IPS DF 19.7 (cell line): ENCODE measurements at regions not wholly inside any gene's neighbourhood (a gene's known extent, or its start where the extent isn't known, plus 50 kb on each side); places are given as distances from the start of the nearest gene placed in this dataset.
A peak's percentile ranks its signal among the peaks of the same experiment; 100 is the strongest.

Source experiments
- DNase-seq: peaks from one replicate; pipeline ENCODE4 v3.0.0-alpha.2; 2013; ENCODE audit warnings: low read depth, low spot score

GRCh38 chr12:11946161-11946560 is 124.6 kb upstream of the BCL2L14 start:
- DNase-seq: no peak

- DNase-seq: no peak
Measured at GRCh38 chr12:11947213-11947612, 123.5 kb upstream of the BCL2L14 start.

GRCh38 chr12:11949738-11950411 is 120.9 kb upstream of the BCL2L14 start:
- DNase-seq: no peak

- no peak for DNase-seq
Measured at GRCh38 chr12:11951209-11951608, 119.5 kb upstream of the BCL2L14 start.

GRCh38 chr12:11953523-11953922 is 117.2 kb upstream of the BCL2L14 start:
- DNase-seq: no peak

- no peak for DNase-seq
Measured at GRCh38 chr12:11954181-11954580, 116.6 kb upstream of the BCL2L14 start.

- no peak for DNase-seq
Measured at GRCh38 chr12:11958221-11959091, 112.3 kb upstream of the BCL2L14 start.

- no peak for DNase-seq
Measured at GRCh38 chr12:11959117-11959823, 111.5 kb upstream of the BCL2L14 start.

- DNase-seq: no peak
Measured at GRCh38 chr12:11960646-11961045, 110.1 kb upstream of the BCL2L14 start.

GRCh38 chr12:11961686-11962085 is 109.1 kb upstream of the BCL2L14 start:
- no peak for DNase-seq

- no peak for DNase-seq
Measured at GRCh38 chr12:11962860-11963259, 107.9 kb upstream of the BCL2L14 start.

GRCh38 chr12:11963841-11964471 is 106.8 kb upstream of the BCL2L14 start:
- no peak for DNase-seq

- DNase-seq: no peak
Measured at GRCh38 chr12:11965258-11965910, 105.4 kb upstream of the BCL2L14 start.

GRCh38 chr12:11967376-11968047 is 103.2 kb upstream of the BCL2L14 start:
- DNase-seq: no peak

- no peak for DNase-seq
Measured at GRCh38 chr12:11968048-11968383, 102.7 kb upstream of the BCL2L14 start.

- DNase-seq: no peak
Measured at GRCh38 chr12:11968516-11968915, 102.2 kb upstream of the BCL2L14 start.

- DNase-seq: peak; percentile 12
Measured at GRCh38 chr12:11969437-11970154, 101.1 kb upstream of the BCL2L14 start.

GRCh38 chr12:11970155-11970520 is 100.6 kb upstream of the BCL2L14 start:
- DNase-seq: no peak

- no peak for DNase-seq
Measured at GRCh38 chr12:11973396-11973795, 97.3 kb upstream of the BCL2L14 start.

GRCh38 chr12:11976005-11976404 is 94.7 kb upstream of the BCL2L14 start:
- no peak for DNase-seq
